ENCODE measurements at regions not wholly inside any gene's neighbourhood (a gene's known extent, or its start where the extent isn't known, plus 50 kb on each side); places are given as distances from the start of the nearest gene placed in this dataset.
A peak's percentile ranks its signal among the peaks of the same experiment; 100 is the strongest.

DNA sequence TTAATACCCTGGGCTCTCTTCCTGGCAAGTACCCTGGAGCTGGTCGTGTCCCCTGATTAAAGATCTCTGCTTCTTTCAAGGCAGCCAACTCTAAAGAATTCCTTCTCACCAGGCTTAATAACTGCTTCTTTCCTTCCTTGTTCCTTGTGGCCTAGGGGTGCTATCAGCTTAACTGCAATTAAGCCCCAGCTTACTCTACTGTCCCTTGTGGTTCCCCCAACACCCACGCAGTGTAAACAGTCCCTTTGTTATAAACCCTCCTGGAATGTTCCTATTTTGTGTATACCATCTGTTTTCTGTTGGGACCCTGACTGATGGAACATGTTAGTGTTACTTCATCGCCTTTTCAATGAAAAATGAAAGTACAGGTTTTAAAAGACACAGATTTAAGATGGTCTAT is 126.4 kb upstream of the KIRREL3 start:
- TF ChIP-seq EZH2phosphoT487 (IDR thresholded peaks at IDR 0.05; ENCODE audit: unreplicated experiment): no peak
- TF ChIP-seq ZNF114 (CRISPR knock-in tag; IDR thresholded peaks at IDR 0.05): no peak
- DNase-seq (ENCODE audit: low spot score) (peak; percentile 18), ATAC-seq (peak; percentile 82)
- peak overlapping the region; percentile 56; the same call in 1 of the 2 replicates for H2AFZ ChIP-seq
- H3K27me3 ChIP-seq (ENCODE audit: insufficient read depth): no peaks in the 10 kb centered on the region
- H3K27ac Mint-ChIP-seq: no peak overlapping the region; the same call in 1 of the 2 replicates
- no peaks in the 10 kb centered on the region for H3K36me3 ChIP-seq (ENCODE audit: insufficient read depth)
- H3K4me1 ChIP-seq (ENCODE audit: insufficient read depth): no peaks in the 10 kb centered on the region
- no peaks in the 10 kb centered on the region for H3K27me3 Mint-ChIP-seq (ENCODE audit: insufficient read depth, low read depth, poor library complexity)
- H3K36me3 Mint-ChIP-seq (ENCODE audit: low read depth): no peaks in the 10 kb centered on the region
- H3K4me3 ChIP-seq: no peak overlapping the region
- no peaks in the 10 kb centered on the region for H3K9me3 Mint-ChIP-seq
- H3K4me2 ChIP-seq: no peak overlapping the region
- no peak overlapping the region for H3K27ac ChIP-seq (ENCODE audit: low read depth)
- H3K9me2 ChIP-seq (ENCODE audit: insufficient read depth): 0 out of 2 replicates have a peak, but pooled peaks cover 2% of the 10 kb centered on the region
- no peaks in the 10 kb centered on the region for H3K79me2 ChIP-seq (replicated peaks; ENCODE audit: insufficient read depth)
- no peaks in the 10 kb centered on the region for H4K20me1 ChIP-seq (replicated peaks; ENCODE audit: insufficient read depth)
- peaks cover 10% of the 10 kb centered on the region; the same call in 2 of the 3 replicates for H3K4me1 Mint-ChIP-seq
- no peaks in the 10 kb centered on the region for H3F3A ChIP-seq (replicated peaks; ENCODE audit: low read depth)
- H3K4me3 Mint-ChIP-seq: no peak overlapping the region

DNA sequence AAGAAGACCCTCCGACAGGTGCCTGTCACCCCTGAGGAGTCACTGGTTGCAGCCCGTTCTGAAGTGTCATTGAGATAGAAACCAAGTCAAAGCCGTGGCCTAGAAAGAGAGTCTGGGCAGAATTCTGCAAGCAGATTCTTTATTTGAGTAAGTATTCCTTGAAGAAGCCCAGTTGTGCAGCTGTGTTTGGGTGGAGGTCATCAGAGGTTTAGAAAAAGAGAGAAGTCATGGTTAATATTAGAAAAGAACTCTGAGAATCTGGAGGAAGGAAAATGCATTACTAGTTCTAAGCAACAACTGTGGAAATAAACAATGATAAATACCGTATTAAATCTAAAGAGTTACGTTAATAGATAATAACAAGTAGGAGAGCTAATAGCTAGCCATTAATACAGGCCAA is 118.8 kb upstream of the KIRREL3 start:
- no peaks in the 10 kb centered on the region for H3K36me3 Mint-ChIP-seq (ENCODE audit: low read depth)
- Histone ChIP-seq H3K9me2 (ENCODE audit: insufficient read depth) (no peaks in the 10 kb centered on the region), H3K4me3 (no peak overlapping the region), H4K20me1 (replicated peaks; ENCODE audit: insufficient read depth) (no peaks in the 10 kb centered on the region), H3K27me3 (ENCODE audit: insufficient read depth) (no peaks in the 10 kb centered on the region), H3K4me1 (ENCODE audit: insufficient read depth) (no peaks in the 10 kb centered on the region), H3K36me3 (ENCODE audit: insufficient read depth) (no peaks in the 10 kb centered on the region), H3K4me2 (no peak overlapping the region), H3K79me2 (replicated peaks; ENCODE audit: insufficient read depth) (no peaks in the 10 kb centered on the region), H2AFZ (no peak overlapping the region), H3K27ac (ENCODE audit: low read depth) (no peak overlapping the region), H3F3A (replicated peaks; ENCODE audit: low read depth) (no peaks in the 10 kb centered on the region)
- H3K27ac Mint-ChIP-seq: no peak overlapping the region
- H3K9me3 Mint-ChIP-seq: no peaks in the 10 kb centered on the region
- H3K27me3 Mint-ChIP-seq (ENCODE audit: insufficient read depth, low read depth, poor library complexity): no peaks in the 10 kb centered on the region
- no peak for DNase-seq (ENCODE audit: low spot score)
- H3K4me3 Mint-ChIP-seq: no peak overlapping the region
- no peak for ATAC-seq
- H3K4me1 Mint-ChIP-seq: peaks cover 7% of the 10 kb centered on the region; the same call in 1 of the 3 replicates
- TF ChIP-seq CREB1 (CRISPR knock-in tag; IDR thresholded peaks at IDR 0.05; ENCODE audit: low read depth) (no peak), EZH2 (IDR thresholded peaks at IDR 0.05; ENCODE audit: low read depth, unreplicated experiment) (no peak), ZNF331 (CRISPR knock-in tag; IDR thresholded peaks at IDR 0.05; ENCODE audit: low read depth) (no peak), ZNF114 (CRISPR knock-in tag; IDR thresholded peaks at IDR 0.05) (no peak), POLR2AphosphoS5 (IDR thresholded peaks at IDR 0.05; ENCODE audit: low read depth) (no peak), STAT1 (IDR thresholded peaks at IDR 0.05; ENCODE audit: unreplicated experiment) (no peak), EZH2phosphoT487 (IDR thresholded peaks at IDR 0.05; ENCODE audit: unreplicated experiment) (no peak), NANOG (IDR thresholded peaks at IDR 0.05; ENCODE audit: borderline replicate concordance) (no peak), JUNB (IDR thresholded peaks at IDR 0.05; ENCODE audit: unreplicated experiment) (no peak)
- TF ChIP-seq, protein P1, sequence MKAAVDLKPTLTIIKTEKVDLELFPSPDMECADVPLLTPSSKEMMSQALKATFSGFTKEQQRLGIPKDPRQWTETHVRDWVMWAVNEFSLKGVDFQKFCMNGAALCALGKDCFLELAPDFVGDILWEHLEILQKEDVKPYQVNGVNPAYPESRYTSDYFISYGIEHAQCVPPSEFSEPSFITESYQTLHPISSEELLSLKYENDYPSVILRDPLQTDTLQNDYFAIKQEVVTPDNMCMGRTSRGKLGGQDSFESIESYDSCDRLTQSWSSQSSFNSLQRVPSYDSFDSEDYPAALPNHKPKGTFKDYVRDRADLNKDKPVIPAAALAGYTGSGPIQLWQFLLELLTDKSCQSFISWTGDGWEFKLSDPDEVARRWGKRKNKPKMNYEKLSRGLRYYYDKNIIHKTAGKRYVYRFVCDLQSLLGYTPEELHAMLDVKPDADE (IDR thresholded peaks at IDR 0.05): no peak
- TF ChIP-seq, protein P2, sequence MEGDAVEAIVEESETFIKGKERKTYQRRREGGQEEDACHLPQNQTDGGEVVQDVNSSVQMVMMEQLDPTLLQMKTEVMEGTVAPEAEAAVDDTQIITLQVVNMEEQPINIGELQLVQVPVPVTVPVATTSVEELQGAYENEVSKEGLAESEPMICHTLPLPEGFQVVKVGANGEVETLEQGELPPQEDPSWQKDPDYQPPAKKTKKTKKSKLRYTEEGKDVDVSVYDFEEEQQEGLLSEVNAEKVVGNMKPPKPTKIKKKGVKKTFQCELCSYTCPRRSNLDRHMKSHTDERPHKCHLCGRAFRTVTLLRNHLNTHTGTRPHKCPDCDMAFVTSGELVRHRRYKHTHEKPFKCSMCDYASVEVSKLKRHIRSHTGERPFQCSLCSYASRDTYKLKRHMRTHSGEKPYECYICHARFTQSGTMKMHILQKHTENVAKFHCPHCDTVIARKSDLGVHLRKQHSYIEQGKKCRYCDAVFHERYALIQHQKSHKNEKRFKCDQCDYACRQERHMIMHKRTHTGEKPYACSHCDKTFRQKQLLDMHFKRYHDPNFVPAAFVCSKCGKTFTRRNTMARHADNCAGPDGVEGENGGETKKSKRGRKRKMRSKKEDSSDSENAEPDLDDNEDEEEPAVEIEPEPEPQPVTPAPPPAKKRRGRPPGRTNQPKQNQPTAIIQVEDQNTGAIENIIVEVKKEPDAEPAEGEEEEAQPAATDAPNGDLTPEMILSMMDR (conservative IDR thresholded peaks at IDR 0.05; ENCODE audit: low read depth in 2 of 2): no peak
- TF ChIP-seq, protein P3, sequence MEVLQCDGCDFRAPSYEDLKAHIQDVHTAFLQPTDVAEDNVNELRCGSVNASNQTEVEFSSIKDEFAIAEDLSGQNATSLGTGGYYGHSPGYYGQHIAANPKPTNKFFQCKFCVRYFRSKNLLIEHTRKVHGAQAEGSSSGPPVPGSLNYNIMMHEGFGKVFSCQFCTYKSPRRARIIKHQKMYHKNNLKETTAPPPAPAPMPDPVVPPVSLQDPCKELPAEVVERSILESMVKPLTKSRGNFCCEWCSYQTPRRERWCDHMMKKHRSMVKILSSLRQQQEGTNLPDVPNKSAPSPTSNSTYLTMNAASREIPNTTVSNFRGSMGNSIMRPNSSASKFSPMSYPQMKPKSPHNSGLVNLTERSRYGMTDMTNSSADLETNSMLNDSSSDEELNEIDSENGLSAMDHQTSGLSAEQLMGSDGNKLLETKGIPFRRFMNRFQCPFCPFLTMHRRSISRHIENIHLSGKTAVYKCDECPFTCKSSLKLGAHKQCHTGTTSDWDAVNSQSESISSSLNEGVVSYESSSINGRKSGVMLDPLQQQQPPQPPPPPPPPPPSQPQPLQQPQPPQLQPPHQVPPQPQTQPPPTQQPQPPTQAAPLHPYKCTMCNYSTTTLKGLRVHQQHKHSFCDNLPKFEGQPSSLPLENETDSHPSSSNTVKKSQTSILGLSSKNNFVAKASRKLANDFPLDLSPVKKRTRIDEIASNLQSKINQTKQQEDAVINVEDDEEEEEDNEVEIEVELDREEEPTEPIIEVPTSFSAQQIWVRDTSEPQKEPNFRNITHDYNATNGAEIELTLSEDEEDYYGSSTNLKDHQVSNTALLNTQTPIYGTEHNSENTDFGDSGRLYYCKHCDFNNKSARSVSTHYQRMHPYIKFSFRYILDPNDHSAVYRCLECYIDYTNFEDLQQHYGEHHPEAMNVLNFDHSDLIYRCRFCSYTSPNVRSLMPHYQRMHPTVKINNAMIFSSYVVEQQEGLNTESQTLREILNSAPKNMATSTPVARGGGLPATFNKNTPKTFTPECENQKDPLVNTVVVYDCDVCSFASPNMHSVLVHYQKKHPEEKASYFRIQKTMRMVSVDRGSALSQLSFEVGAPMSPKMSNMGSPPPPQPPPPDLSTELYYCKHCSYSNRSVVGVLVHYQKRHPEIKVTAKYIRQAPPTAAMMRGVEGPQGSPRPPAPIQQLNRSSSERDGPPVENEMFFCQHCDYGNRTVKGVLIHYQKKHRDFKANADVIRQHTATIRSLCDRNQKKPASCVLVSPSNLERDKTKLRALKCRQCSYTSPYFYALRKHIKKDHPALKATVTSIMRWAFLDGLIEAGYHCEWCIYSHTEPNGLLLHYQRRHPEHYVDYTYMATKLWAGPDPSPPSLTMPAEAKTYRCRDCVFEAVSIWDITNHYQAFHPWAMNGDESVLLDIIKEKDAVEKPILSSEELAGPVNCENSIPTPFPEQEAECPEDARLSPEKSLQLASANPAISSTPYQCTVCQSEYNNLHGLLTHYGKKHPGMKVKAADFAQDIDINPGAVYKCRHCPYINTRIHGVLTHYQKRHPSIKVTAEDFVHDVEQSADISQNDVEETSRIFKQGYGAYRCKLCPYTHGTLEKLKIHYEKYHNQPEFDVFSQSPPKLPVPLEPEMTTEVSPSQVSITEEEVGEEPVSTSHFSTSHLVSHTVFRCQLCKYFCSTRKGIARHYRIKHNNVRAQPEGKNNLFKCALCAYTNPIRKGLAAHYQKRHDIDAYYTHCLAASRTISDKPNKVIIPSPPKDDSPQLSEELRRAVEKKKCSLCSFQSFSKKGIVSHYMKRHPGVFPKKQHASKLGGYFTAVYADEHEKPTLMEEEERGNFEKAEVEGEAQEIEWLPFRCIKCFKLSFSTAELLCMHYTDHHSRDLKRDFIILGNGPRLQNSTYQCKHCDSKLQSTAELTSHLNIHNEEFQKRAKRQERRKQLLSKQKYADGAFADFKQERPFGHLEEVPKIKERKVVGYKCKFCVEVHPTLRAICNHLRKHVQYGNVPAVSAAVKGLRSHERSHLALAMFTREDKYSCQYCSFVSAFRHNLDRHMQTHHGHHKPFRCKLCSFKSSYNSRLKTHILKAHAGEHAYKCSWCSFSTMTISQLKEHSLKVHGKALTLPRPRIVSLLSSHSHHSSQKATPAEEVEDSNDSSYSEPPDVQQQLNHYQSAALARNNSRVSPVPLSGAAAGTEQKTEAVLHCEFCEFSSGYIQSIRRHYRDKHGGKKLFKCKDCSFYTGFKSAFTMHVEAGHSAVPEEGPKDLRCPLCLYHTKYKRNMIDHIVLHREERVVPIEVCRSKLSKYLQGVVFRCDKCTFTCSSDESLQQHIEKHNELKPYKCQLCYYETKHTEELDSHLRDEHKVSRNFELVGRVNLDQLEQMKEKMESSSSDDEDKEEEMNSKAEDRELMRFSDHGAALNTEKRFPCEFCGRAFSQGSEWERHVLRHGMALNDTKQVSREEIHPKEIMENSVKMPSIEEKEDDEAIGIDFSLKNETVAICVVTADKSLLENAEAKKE (CRISPR knock-in tag; IDR thresholded peaks at IDR 0.05): no peak

Measured in GM23338 (cell line).